ENCODE measurements at regions not wholly inside any gene's neighbourhood (a gene's known extent, or its start where the extent isn't known, plus 50 kb on each side); places are given as distances from the start of the nearest gene placed in this dataset.

- no peak for DNase-seq (ENCODE audit: low read depth)
Measured at GRCh38 chr16:86151239-86151851, 252.4 kb downstream of the IRF8 start.

DNA sequence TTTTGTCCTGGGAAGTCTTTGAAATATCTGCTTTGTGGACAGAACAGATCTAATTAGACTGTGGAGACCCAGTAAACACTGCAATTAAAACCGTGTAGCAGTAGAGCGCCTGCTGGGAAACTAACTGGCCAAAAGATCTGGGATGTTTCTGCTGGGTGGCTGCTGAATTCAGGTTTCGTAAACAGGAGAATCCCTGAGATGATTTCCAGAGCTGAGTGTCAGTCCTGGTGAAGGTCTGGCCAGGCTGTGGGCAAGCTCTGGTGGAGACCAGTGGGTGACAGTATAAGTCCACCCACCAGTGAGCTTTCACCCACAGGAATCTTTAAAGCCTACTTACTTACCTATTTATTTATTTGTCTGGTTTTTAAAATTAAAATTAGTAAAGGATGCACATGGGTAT, 257.2 kb downstream of the IRF8 start:
- no peak for DNase-seq (ENCODE audit: low read depth)

GRCh38 chr16:86157616-86158247, 258.8 kb downstream of the IRF8 start:
- DNase-seq (ENCODE audit: low read depth) = no peak

DNA sequence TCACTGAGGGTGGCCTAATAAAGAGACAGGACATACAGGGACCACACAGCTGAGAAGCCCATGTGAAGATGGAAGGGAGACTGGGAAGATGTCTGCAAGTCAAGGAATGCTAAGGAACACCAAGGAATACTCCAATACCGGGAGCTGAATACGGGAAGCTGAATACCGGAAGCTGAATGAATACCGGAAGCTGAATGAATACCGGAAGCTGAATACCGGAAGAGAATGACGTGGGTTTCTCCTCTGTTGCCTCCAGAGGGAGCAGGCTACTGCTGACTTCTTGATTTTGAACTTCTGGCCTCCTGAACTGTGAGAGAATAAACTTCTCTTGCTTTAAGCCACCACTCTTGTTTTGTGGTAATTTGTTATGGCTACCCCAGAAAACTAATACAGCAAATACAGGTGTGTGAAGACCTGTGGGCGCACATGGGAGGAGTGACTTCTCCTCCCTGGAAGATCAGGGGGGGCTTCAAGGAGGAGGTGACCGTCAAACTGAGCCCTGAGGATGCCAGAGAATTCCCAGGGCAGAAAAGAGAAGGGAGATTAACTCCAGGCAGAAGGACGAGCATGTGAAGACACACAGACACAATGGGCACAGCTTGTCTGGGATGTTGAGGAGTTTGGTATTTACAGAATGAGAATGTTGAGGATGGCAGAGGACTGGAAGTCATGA, 259.9 kb downstream of the IRF8 start:
- peak; percentile 41 for DNase-seq (ENCODE audit: low read depth)

- no peak for DNase-seq (ENCODE audit: low read depth)
Measured at GRCh38 chr16:86165479-86165878, 266.5 kb downstream of the IRF8 start.

GRCh38 chr16:86166414-86166813, 267.5 kb downstream of the IRF8 start:
- DNase-seq (ENCODE audit: low read depth) = no peak

DNA sequence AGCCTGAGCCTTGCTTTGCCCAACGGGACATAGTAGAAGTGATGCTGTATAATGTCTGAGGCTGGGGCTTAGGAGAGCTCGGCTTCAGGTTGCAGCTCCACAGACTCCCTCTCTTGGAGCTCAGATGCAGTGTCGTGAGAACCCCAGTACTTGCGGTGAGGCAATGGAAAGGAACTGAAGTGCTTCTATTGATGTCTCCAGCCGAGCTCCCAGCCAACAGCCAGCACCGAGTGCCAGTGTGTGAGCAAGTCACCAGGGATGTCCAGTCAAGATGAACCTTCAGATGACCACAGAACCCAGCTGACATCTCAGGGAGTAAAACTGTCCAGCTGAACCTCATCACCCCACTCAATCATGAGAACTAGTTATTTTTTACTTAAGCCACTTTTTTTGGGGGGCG, 268.1 kb downstream of the IRF8 start:
- DNase-seq (ENCODE audit: low read depth) = no peak

GRCh38 chr16:86170720-86171119, 271.8 kb downstream of the IRF8 start:
- DNase-seq (ENCODE audit: low read depth) = peak; percentile 79

- peak; percentile 100 for DNase-seq (ENCODE audit: low read depth)
Measured at GRCh38 chr16:86171329-86171728, 272.4 kb downstream of the IRF8 start.

- DNase-seq (ENCODE audit: low read depth) = peak; percentile 21
Measured at GRCh38 chr16:86175816-86176215, 276.9 kb downstream of the IRF8 start.

DNA sequence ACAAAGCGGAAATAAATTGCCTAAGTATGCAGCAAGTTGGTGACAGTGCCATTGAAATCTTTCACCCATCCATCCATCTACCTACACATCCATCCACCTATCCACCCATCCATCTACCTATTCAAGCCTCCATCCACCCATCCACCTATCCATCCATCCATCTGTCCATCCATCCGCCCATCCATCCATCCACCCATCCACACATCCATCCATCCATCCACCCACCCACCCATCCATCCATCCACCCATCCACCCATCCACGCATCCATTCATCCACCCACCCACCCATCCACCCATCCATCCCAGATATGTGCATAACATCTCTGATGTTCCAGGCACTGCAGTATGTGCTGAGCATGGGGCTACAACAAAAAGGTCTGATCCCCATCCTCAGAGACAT, 277.5 kb downstream of the IRF8 start:
- no peak for DNase-seq (ENCODE audit: low read depth)

DNA sequence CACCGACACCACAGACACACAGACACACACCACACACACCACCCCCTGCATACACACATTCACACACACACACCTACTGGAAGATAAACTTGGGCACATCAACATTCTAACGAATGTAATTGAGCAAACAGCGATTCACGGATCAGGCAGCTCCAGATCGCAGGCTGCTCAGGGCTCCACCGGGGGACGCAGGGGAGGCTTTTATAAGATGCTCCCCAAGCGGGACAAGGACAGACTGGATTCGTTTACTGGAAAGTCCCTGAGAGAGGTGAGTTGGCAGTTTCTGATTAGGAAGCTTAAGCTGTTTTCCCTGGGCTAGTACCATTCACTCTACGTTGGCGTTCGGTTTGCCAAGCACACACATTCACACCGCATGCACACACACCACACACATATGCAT, 281.3 kb downstream of the IRF8 start:
- no peak for DNase-seq (ENCODE audit: low read depth)

DNA sequence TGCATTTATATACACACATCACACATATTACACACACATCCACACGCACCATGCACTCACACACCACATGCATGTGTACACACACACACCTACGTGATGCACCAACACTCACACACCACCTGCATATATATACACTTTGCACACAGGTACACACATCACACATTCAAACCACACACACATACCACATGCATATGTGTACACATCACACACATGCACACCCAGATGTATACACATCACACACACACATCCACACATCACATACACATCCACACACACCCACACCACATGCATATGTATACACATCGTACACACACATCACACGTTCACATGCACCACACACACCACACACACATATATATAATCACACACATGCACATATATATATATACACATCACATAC, 281.8 kb downstream of the IRF8 start:
- DNase-seq (ENCODE audit: low read depth) = no peak

GRCh38 chr16:86181526-86181925, 282.6 kb downstream of the IRF8 start:
- DNase-seq (ENCODE audit: low read depth) = no peak

DNA sequence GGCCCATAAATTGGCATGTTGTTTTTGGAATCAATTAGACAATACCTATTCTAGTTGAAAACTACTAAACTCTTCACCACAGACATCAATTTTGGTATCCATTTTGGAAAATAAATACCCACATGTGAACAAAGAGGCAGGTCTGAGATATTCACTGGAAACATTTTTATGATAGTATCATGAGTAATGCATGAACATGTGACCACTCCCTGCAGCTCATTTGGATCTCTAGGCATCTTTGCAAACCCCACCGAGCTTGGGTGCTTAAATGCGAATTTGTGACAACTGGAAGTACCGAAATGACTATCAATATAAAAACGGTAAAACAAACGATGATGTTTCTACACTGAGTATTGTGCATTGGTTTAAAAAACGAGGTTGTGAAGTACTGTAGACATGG, 285.2 kb downstream of the IRF8 start:
- DNase-seq (ENCODE audit: low read depth) = no peak

- no peak for DNase-seq (ENCODE audit: low read depth)
Measured at GRCh38 chr16:86185089-86185488, 286.1 kb downstream of the IRF8 start.

- no peak for DNase-seq (ENCODE audit: low read depth)
Measured at GRCh38 chr16:86186313-86186712, 287.4 kb downstream of the IRF8 start.

- DNase-seq (ENCODE audit: low read depth) = no peak
Measured at GRCh38 chr16:86189934-86190333, 291.0 kb downstream of the IRF8 start.

- DNase-seq (ENCODE audit: low read depth) = no peak
Measured at GRCh38 chr16:86191663-86192062, 292.7 kb downstream of the IRF8 start.

DNA sequence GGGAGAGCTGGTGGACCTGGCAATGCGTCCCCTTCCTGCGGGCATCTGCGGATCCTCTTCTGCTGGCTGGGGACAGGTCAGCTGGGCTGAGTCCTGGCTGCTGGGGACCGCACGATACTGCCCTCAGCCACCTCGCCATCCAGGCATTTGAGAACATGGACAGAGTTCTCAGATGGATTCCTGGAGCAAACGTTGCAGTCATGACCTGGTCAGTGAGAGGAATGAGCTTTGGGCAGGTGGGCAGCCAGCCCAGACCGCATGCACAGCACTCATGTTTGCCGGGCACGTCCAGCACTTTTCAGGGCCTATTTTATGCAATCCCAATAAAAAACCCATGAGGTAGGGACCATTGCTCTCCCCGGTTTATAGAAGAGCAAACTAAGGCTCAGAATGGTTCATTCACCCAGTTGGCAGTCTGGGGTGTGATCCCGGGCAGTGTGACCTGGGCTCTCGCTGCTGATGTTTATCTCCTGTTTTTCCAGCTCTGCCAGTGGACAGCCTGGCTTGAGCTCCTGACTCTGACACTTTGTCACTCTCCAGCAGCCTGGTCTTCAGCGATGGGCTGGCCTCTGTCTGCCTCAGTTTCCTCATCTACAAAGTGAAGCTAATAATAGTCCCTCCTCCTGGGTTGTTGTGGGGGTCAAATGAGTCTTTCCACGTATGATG, 294.7 kb downstream of the IRF8 start:
- no peak for DNase-seq (ENCODE audit: low read depth)

- peak; percentile 31 for DNase-seq (ENCODE audit: low read depth)
Measured at GRCh38 chr16:86195863-86196630, 297.1 kb downstream of the IRF8 start.

GRCh38 chr16:86196687-86197391, 297.9 kb downstream of the IRF8 start:
- DNase-seq (ENCODE audit: low read depth) = no peak

All from amniotic epithelial cell (primary cell).